ENCODE measurements at regions not wholly inside any gene's neighbourhood (a gene's known extent, or its start where the extent isn't known, plus 50 kb on each side); places are given as distances from the start of the nearest gene placed in this dataset.

DNA sequence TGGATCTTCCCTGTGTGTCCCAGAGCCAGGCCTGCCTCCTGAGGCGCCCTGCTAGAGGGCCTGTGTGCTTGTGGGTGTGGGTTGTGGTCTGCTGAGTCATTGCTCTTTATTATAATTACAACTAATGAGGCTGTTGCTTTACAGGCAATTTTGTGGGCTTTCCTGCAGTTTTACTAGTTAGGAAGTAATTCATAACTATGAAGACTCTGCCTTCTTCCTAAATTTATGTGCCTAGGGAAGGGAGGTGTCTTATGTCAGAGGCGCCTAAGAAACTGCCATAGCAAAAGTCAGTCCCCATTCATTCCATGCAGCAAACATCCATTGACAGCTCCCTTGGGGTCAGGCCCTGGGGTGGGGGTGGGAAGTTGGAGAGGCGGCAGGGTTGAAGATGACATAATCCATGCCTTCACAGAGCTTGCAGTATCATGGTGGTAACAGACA lies 359.2 kb downstream of the IDS start:
- DNase-seq, result no peak

DNA sequence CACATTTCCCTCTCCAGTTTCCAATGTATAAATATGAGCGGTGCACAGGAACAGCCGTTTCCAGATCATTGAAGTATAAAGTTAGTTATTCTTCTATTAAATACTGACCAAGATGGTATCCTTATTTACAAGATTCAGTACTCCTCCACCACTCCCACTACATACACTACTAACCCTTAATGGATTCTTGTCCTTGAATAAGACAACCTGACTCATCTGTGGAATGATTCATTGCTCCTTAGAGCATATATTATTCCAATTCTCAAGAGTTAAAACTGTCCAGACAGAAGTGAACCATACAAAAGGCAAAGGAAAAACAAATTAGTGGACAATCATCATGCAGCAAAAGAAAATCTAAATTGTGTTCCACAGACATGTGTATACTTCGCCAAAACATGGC lies 373.3 kb downstream of the IDS start:
- DNase-seq, result no peak

DNA sequence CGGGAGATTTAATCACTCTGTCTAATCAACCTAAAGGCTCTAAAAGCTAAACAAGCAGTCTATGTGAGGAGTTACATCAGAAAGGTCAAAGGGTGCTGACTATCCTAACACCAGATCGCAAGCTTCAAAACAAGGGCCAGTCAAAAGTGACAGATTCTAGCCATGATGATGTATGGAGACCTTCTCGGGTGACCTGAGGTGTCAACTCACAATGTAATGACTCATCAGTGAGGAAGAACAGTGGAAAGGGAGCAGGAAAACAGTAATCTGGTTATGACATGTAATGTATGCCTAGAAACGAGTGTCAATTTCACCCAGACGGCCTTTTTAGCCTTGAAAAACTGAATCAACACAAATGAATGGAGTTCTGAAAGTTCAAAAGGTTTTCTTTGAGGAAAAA lies 375.3 kb downstream of the IDS start:
- no peak for DNase-seq

DNA sequence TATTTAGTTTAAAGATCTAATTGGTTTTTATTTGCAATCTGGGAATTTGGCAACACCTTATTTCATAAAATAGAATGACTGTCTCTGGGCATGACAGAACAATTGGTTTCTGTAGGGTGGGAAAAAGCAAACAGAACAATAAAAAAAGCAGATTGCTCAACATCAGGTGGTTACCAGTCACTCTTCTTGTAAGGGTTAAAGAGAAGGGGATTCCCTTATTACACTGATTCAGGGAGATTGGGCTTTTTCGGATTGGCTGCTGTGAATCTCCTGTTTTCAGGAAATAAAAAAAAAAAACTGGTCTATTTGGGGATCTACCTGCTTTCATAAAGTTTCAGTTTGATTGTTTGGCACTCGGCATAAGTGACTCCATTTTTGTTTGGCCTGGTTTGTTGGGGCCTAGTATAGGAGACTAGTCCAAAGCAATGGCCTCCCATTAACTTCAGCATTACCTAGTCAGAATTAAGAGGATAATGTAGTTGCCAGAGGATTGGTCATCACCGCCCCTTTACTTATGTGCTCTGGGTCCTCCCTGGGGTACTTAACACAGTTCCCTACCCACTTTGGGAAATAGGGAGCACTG lies 380.5 kb downstream of the IDS start:
- DNase-seq, result no peak

DNA sequence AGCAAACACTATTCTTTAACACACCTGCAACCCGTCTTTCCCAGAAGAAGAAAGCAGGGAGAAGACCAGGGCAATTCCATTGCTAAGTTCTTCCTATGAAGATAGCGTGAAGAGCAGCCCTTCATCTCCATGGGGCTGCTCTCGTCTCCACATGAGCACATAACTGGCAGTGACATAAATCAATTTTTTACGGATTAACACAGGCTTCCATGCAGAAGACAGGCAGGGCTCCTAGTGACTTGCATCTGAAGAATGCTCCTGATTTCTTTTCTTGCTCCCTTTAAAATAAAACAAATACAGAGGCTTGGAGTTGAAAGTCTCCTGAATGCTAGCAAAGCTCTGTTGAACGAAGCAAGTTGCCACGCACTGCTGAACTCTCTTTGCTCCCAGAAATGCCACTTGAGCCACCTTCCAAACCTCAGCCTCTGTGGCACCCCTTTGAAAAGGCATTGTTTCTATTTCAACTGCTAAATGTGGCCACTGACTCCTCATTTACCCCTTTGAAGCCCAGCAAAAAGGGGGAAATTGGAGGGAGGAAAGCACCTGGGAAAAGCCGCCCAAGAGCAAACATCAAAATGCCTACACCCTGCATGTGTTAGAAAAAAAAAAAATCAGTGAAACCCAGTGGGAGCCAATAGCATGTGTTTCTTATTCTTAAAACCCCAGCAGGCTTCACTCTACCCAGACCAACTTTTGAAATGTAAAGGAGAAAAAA lies 383.7 kb downstream of the IDS start:
- no peak for DNase-seq

DNA sequence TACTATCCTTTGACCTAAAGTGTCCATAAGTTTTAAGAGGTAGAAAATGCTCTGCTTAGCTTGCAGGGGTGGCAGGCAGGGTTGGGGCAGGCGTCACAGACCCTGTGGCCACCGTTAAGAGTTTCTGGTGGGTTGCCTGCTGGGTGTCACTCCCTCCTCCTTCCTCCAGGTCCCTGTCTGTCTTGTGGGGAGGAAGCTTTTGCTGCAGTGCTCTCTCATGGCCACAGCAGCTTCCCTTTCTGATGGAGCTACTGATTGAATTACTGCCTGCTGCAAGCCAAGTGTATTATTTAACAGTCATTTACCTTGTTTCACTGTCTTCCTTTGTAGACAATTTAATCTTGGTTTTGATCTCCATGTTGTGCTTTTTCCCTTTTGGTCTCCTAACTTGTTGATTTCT lies 384.6 kb downstream of the IDS start:
- DNase-seq, result no peak

DNA sequence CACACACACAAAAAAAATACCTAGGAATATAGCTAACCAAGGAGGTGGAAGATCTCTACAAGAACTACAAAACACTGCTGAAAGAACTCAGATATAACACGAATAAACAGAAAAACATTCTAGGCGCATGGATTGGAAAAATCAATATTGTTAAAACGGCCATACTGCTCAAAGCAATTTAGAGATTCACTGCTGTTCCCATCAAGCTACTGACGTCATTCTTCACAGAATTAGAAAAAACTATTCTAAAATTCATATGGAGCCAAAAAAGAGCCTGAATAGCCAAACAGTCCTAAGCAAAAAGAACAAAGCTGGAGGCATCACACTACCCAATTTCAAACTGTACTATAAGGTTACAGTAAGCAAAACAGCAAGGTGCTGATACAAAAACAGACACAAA lies 390.2 kb downstream of the IDS start:
- no peak for DNase-seq

DNA sequence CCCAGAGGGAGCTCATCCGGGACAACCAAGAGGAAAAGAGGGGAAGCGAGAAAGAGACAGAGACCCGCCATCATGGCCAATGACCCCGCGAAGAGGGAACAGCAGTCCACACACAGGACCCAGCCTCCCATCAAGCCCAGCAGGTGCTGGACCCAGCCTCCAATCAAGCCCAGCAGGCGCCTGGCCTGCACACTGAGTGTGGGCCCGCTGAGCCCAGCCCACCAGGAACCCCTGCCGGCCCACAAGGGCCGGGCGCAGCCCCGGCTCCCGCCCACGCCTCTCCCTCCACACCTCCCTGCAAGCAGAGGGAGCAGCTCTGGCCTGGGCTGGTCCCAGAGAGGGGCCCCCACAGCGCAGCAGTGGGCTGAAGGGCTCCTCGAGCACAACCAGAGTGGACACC lies 391.1 kb downstream of the IDS start:
- no peak for DNase-seq

DNA sequence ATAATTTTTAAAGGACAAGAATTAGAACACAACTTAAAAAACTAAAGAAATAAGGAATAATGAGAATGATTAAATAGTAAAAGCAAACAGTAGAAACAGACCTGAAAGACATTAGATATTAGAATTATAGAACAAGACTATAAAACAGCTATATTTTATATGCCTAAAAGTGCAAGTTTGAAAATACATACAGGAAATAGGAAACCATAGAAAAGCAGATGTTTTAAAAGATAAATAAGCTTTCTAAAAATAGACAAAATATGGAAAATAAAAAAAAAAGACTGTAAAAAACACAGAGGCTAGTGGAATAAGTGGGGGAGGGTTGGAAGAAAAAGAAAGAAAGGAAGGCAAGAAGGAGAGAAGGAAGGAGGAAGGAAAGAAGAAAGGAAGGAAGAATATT lies 407.3 kb downstream of the IDS start:
- DNase-seq, result no peak

DNA sequence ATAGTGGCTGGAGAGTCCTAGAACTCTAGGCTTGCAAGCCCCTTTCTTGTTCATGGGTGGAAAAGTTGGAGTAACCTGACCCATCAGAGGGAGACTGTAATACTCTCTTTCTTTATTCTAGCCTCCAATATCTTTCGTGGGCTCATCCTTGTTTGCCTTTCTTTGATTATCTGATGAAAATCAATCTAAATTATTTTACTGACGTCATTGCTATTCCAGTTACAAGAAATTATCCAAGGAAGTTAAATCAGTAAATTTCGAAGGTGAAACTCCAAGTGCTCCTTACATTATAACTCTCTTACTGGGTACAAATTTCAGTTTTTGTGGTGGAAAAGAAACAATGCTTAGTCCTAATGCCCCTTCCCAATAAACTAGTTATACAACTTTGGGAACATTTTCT lies 412.9 kb downstream of the IDS start:
- DNase-seq, result no peak

DNA sequence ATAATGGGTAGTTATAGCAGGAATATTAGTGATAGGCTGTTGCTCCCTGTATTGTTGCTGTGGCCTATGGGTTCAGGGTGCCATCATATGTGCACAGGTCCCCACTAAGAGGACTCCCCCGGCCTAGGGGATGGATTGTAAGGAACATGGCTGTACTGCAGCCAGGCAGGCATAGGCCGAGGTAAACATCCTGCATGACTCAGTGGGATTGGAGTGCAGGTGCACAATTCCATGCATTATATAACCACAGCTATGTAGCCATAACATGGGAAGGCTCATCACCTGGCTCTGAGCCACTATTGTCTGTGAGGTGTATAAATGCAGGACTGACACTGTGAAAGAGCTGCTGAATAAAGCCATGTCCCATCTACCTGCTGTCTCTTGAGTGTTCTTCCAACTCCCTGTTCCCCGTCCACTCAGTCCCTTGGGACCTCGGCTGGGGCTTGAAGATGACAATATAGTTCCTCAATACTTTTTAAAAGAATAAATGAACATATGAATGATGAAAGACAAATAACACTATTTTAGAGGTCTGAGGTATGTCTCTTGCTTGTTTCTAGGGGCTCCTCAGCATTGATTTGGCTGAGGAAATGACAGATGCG lies 425.2 kb downstream of the IDS start:
- no peak for DNase-seq

DNA sequence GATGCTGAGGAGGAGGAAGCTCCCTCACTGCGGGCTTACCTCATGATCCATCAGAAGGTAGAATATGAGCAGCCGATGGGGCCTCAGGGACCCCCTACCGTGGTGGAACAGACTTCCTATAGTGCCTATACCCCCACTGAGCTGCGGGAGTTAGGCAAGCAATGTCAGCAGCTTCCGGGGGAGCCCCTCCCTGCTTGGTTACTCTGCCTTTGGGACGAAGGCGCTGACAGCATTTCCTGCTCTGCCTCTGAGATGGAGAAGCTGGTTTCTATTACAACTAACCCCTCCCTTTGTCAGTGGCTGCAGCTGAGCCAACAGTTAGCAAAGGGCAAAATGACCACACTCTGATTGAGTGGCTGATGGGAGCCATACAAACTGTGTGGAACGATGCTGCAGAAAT lies 430.7 kb downstream of the IDS start:
- no peak for DNase-seq

DNA sequence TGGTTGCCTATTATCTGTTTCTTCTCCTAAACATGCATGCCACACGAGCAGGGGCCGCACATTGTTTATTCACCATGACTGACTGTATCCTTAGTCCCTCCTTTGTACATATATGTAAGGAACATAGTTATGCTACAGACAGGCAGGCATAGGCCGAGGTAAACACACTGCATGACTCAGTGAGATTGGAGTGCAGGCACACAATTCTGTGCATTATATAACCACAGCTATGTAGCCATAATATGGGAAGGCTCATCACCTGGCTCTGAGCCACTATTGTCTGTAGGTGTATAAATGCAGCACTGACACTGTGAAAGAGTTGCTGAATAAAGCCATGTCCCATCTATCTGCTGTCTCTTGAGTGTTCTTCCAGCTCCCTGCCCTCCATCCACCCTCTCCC lies 431.6 kb downstream of the IDS start:
- DNase-seq, result no peak

DNA sequence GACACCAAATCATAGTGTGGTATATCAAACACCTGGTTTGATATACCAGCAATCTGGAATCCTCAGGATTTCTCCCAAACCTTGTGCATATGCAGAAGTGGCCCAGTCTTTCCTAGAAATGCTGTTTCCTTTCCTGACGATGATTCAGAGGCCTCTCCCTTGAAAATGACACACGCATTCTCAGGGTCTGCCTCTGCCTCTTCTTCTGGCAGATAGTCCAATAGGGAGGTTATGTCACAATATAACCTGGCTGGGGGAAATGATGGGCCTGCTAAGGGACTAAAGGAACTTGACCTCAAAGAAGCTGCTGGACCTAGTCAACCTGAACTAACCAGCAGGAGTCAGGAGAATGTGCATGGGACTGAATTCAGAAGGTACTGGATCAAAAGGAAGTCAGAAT lies 435.2 kb downstream of the IDS start:
- no peak for DNase-seq

DNA sequence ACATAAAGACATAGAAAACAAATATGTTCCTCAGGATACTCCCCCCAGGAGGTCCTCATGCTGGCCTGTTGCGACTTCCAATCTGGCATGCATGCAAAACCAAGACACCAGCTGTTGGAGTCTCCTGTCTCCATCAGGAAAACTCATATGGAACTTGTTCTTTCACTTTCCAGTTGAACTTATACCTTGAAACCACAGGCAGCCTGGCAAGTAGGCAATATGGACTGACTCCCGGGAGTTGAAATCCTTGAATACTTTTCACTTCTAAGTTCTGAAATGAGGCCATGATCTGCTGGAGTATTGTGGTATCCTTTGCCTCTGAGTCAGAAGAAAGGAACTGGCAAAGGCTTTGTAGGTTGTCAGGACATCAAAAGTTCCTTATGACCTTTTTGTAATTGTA lies 444.2 kb downstream of the IDS start:
- no peak for DNase-seq
